Adrenal gland (tissue), 9 donors: ENCODE measurements at regions not wholly inside any gene's neighbourhood (a gene's known extent, or its start where the extent isn't known, plus 50 kb on each side); places are given as distances from the start of the nearest gene placed in this dataset.

Experiments
- DNase-seq, 7 donors: peaks; one replicate each; pipeline ENCODE4 v3.0.0-alpha.2; 2019 to 2020
- H3K27ac ChIP-seq, 5 donors: fragments of 200-600 bp; sonication (generic) in 4 of 5; 1 replicate in 3 of 5; 2 replicates in 2 of 5; pipeline versions ENCODE4 v1.5.1 to v1.8.0; 2016 to 2020; ENCODE audit warnings: mild to moderate bottlenecking in 1 of 5
- H3K27me3 ChIP-seq: fragments of 200-600 bp; 2 replicates; pipeline ENCODE4 v1.8.0; 2021
- H3K36me3 ChIP-seq, 2 donors: fragments of 200-600 bp; replicated peaks in 1 of 2; 1 replicate in 1 of 2; 2 replicates in 1 of 2; pipeline versions ENCODE4 v1.5.1 to v1.8.0; 2018 to 2022
- H3K4me1 ChIP-seq, 2 donors: fragments of 200-600 bp; replicated peaks in 1 of 2; 1 replicate in 1 of 2; 2 replicates in 1 of 2; pipeline versions ENCODE4 v1.5.1 to v1.8.0; 2018 to 2021
- H3K4me3 ChIP-seq, 4 donors: fragments of 200-600 bp; sonication (generic) in 3 of 4; one replicate each; pipeline ENCODE4 v1.5.1; 2016 to 2018
- H3K9me3 ChIP-seq, 3 donors: fragments of 200-600 bp; sonication (generic) in 1 of 3; replicated peaks in 1 of 3; 1 replicate in 2 of 3; 2 replicates in 1 of 3; pipeline versions ENCODE4 v1.5.1 to v1.8.0; 2016 to 2021
- CTCF ChIP-seq, 6 experiments: fragments of 450-650 bp in 4 of 6; fragments of 200-600 bp in 2 of 6; sonication (generic) in 1 of 6; IDR thresholded peaks; 1 replicate in 5 of 6; 2 replicates in 1 of 6; pipeline versions ENCODE4 v1.5.1 to v1.8.0; 2016 to 2021; ENCODE audit warnings: antibody characterized with exemption in 6 of 6, mild to moderate bottlenecking in 2 of 6, moderate library complexity in 1 of 6
- POLR2A ChIP-seq, 2 donors: fragments of 450-650 bp; IDR thresholded peaks; one replicate each; pipeline ENCODE4 v1.6.1; 2017; ENCODE audit warnings: antibody characterized with exemption in 2 of 2, mild to moderate bottlenecking in 2 of 2, moderate library complexity in 1 of 2
- WGBS, 4 donors: extraction: QIAGEN DNeasy Blood & Tissue Kit in 2 of 4; methylation state at CpG; one replicate each; pipeline versions ENCODE4 v1.1.5 to v1.1.7; 2013 to 2017; 5-methylcytosine and 5-hydroxymethylcytosine counted together
- intact Hi-C, 2 donors: fragments of 100-400 bp; cut with DNase I; formaldehyde crosslinking; loops; one replicate each; pipeline versions ENCODE4 v1.14.1 to v1.15.0; 2022 to 2023
- donor health status: healthy with polysubstance abuse.
- donor health status: Bipolar disorder and iron deficiency.
- donor health status: DM: yes; HTN: yes; CAD: no.
- donor health status: DM: no; HTN: no; CAD: no.
- donor health status: DM: no; HTN: no; CAD: no.

GRCh38 chr1:101613546-101613945 lies 376.7 kb downstream of the S1PR1 start:
- no peaks in the 10 kb centered on the region for H3K27me3 ChIP-seq
- intact Hi-C loops: no loop called here
- TF ChIP-seq POLR2A (IDR thresholded peaks at IDR 0.05) (no peak), CTCF (IDR thresholded peaks at IDR 0.05) (no peak)

GRCh38 chr1:101618900-101619299 lies 377.8 kb downstream of the OLFM3 start:
- Histone ChIP-seq H3K4me1 (no peaks in the 10 kb centered on the region), H3K4me3 (no peak overlapping the region), H3K27ac (no peak overlapping the region), H3K9me3 (peaks cover 0 to 5% (median 0%) of the 10 kb centered on the region in 3 donors), H3K27me3 (no peaks in the 10 kb centered on the region), H3K36me3 (no peaks in the 10 kb centered on the region)
- DNase-seq: no peak
- TF ChIP-seq CTCF (IDR thresholded peaks at IDR 0.05) (no peak), POLR2A (IDR thresholded peaks at IDR 0.05) (no peak)
- 81 to 89% (median 87%) methylated on average over 5 of the region's 5 CpGs for WGBS, 4 donors
- intact Hi-C loops: no loop called here

More at GRCh38 chr1:101613546-101613945, 376.7 kb downstream of the S1PR1 start:
- Histone ChIP-seq H3K4me3 (no peak overlapping the region), H3K9me3 (peaks cover 0 to 10% (median 4%) of the 10 kb centered on the region in 3 donors), H3K27ac (no peak overlapping the region), H3K36me3 (no peaks in the 10 kb centered on the region), H3K4me1 (no peaks in the 10 kb centered on the region)
- no peak for DNase-seq

GRCh38 chr1:101632548-101633272 lies 364.0 kb downstream of the OLFM3 start:
- Histone ChIP-seq H3K27ac (no peak overlapping the region), H3K27me3 (no peaks in the 10 kb centered on the region), H3K4me1 (no peaks in the 10 kb centered on the region), H3K36me3 (no peaks in the 10 kb centered on the region), H3K9me3 (no peaks in the 10 kb centered on the region), H3K4me3 (no peak overlapping the region)
- WGBS, 4 donors: 65 to 71% (median 67%) methylated on average over 5 of the region's 5 CpGs
- intact Hi-C loops: no loop called here
- no peak for TF ChIP-seq POLR2A (IDR thresholded peaks at IDR 0.05)
- TF ChIP-seq CTCF (IDR thresholded peaks at IDR 0.05): no peak
- no peak for DNase-seq

- H3K36me3 ChIP-seq: no peaks in the 10 kb centered on the region
- H3K9me3 ChIP-seq: peaks cover 0 to 2% (median 1%) of the 10 kb centered on the region in 3 donors
- TF ChIP-seq POLR2A (IDR thresholded peaks at IDR 0.05): no peak
- TF ChIP-seq CTCF (IDR thresholded peaks at IDR 0.05): no peak
- no peak for DNase-seq
- H3K27ac ChIP-seq: no peak overlapping the region
- no peak overlapping the region for H3K4me3 ChIP-seq
- no peaks in the 10 kb centered on the region for H3K27me3 ChIP-seq
- no peaks in the 10 kb centered on the region for H3K4me1 ChIP-seq
- 37 to 45% (median 42%) methylated on average over 2 of the region's 2 CpGs for WGBS, 4 donors
- intact Hi-C loops: no loop called here
Observed at GRCh38 chr1:101645810-101646209, 350.9 kb downstream of the OLFM3 start.
